HepG2 (cell line): ENCODE measurements at regions not wholly inside any gene's neighbourhood (a gene's known extent, or its start where the extent isn't known, plus 50 kb on each side); places are given as distances from the start of the nearest gene placed in this dataset.

Source experiments
- ATAC-seq: fragments of 200-7000 bp; cut with Tn5 transposase; 3 replicates; pipeline ENCODE4 v1.9.1; 2020; ENCODE audit warnings: mild to moderate bottlenecking, moderate library complexity
- BruUV-seq: library from RNA; stranded (reverse); fragments of 400-500 nt; replicated peaks from 2 replicates; lab custom pipeline; 2021; lab: Mats Ljungman, UMichigan
- CTCF ChIA-PET: fragments of 300-600 bp; formaldehyde crosslinking; extraction: SDS; loops from one replicate; lab custom pipeline; 2021; ENCODE audit warnings: low total read pairs, inconsistent platforms, low intra/inter-chr PET ratio; lab: Yijun Ruan, JAX
- POLR2A ChIA-PET: fragments of 350-600 bp; sonication (Branson Sonifier 250); formaldehyde crosslinking; loops from one replicate; lab custom pipeline; 2020; ENCODE audit warnings: antibody characterized with exemption, inconsistent platforms; lab: Yijun Ruan, JAX
- DNase-seq: peaks from one replicate; pipeline ENCODE4 v3.0.0-alpha.2; 2015; ENCODE audit warnings: low spot score
- FAIRE-seq: peaks from 3 replicates; lab custom pipeline; 2011; peaks lifted over from hg19 to GRCh38; lab: Jason Lieb, UNC
- H2AFZ ChIP-seq: one replicate; pipeline ENCODE4 v1.6.1; 2011; ENCODE audit warnings: low read length, inconsistent platforms
- H3K27ac ChIP-seq: fragments of 300-600 bp; 3 replicates; pipeline ENCODE4 v1.8.0; 2011; ENCODE audit warnings: mixed run types, mild to moderate bottlenecking, mixed read lengths, low read length, inconsistent platforms; ENCODE audit not compliant: insufficient read depth; ENCODE audit errors: extremely low read length
- H3K27me3 ChIP-seq, 2 experiments: fragments of 200-600 bp in 1 of 2; 2 replicates in 1 of 2; 3 replicates in 1 of 2; pipeline versions ENCODE4 v1.6.0 to v1.8.0; 2011; ENCODE audit warnings: low read length in 2 of 2, mild to moderate bottlenecking in 2 of 2, moderate library complexity in 2 of 2, inconsistent platforms in 1 of 2; ENCODE audit not compliant: insufficient read depth in 2 of 2, control insufficient read depth in 1 of 2
- H3K36me3 ChIP-seq, 2 experiments: fragments of 200-600 bp in 1 of 2; replicated peaks in 1 of 2; 2 replicates in 1 of 2; 3 replicates in 1 of 2; pipeline versions ENCODE4 v1.5.1 to v1.8.0; 2011; ENCODE audit warnings: low read length in 2 of 2, inconsistent platforms in 1 of 2; ENCODE audit not compliant: insufficient read depth in 2 of 2, control insufficient read depth in 1 of 2
- H3K4me1 ChIP-seq: 2 replicates; pipeline ENCODE4 v1.5.1; 2012; ENCODE audit warnings: low read length, inconsistent platforms; ENCODE audit not compliant: insufficient read depth
- H3K4me2 ChIP-seq: 2 replicates; pipeline ENCODE4 v1.6.0; 2011; ENCODE audit warnings: low read depth, low read length, inconsistent platforms
- H3K4me3 ChIP-seq, 3 experiments: fragments of 200-600 bp in 1 of 3; sonication (generic), shearing (Covaris generic) in 1 of 3; replicated peaks in 1 of 3; 2 replicates each; pipeline ENCODE4 v1.5.1; 2011 to 2016; ENCODE audit warnings: low read length in 3 of 3, inconsistent platforms in 2 of 3, low read depth in 2 of 3, mild to moderate bottlenecking in 2 of 3, control low read depth in 1 of 3, mixed read lengths in 1 of 3; ENCODE audit not compliant: insufficient read depth in 1 of 3
- H3K79me2 ChIP-seq: one replicate; pipeline ENCODE4 v1.6.1; 2011; ENCODE audit warnings: low read length, inconsistent platforms; ENCODE audit not compliant: insufficient read depth
- H3K9ac ChIP-seq: 2 replicates; pipeline ENCODE4 v1.6.0; 2011; ENCODE audit warnings: mild to moderate bottlenecking, low read depth, low read length, inconsistent platforms; ENCODE audit not compliant: insufficient read depth
- H3K9me3 ChIP-seq: 2 replicates; pipeline ENCODE4 v1.5.1; 2012; ENCODE audit warnings: mild to moderate bottlenecking, low read length
- H4K20me1 ChIP-seq: 2 replicates; pipeline ENCODE4 v1.6.0; 2011; ENCODE audit warnings: inconsistent platforms, mild to moderate bottlenecking, low read length, moderate library complexity; ENCODE audit not compliant: insufficient read depth
- HES4 ChIP-seq: sonication (generic); formaldehyde crosslinking; IDR thresholded peaks from 2 replicates; pipeline ENCODE4 v1.9.0; 2021; ENCODE audit warnings: mild to moderate bottlenecking, missing genetic modification reagents, borderline replicate concordance
- NCOA5 ChIP-seq: sonication (generic); formaldehyde crosslinking; IDR thresholded peaks from 2 replicates; pipeline ENCODE4 v1.4.0; 2020; ENCODE audit warnings: missing genetic modification reagents
- ZZZ3 ChIP-seq: sonication (generic); formaldehyde crosslinking; IDR thresholded peaks from 2 replicates; pipeline ENCODE4 v1.4.0; 2020; ENCODE audit warnings: missing genetic modification reagents, mild to moderate bottlenecking, borderline replicate concordance
- WGBS: methylation state at CpG from one replicate; pipeline ENCODE4 v1.1.6; 2017; ENCODE audit warnings: low lambda C conversion rate; 5-methylcytosine and 5-hydroxymethylcytosine counted together
- in situ Hi-C: cut with HindIII; loops from 2 replicates; pipeline ENCODE4 v1.10.0; 2017; ENCODE audit warnings: low pct_unique_long_range_greater_than_20kb; ENCODE audit not compliant: extremely low pct_ligation_motif_present
- intact Hi-C: fragments of 100-400 bp; cut with micrococcal nuclease; formaldehyde crosslinking; loops from one replicate; pipeline ENCODE4 v1.10.0; 2022; ENCODE audit not compliant: unreplicated experiment

DNA sequence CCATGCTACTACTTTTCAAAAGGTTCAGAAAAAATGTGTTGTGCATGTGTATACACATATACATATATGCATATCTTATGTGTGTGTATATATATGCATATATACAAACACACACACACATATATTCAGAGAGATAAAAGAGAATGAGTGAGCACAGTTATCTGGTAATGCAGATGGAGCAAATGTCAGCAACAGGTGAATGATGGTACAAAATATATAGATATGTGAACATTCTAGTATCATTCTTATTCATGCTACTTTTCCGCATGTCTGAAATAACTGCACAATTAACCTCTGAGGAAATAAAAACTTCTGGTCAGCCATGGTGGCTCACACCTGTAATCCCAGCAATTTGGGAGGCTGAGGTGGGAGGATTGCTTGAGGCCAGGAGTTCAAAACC is 222.6 kb upstream of the NANOGP8 start:
- Histone ChIP-seq H3K4me1 (peaks cover 8% of the 10 kb centered on the region), H2AFZ (no peak overlapping the region), H3K9ac (no peak overlapping the region), H3K36me3 (no peaks in the 10 kb centered on the region), H3K27me3 (no peaks in the 10 kb centered on the region), H3K4me2 (no peak overlapping the region), H3K79me2 (no peaks in the 10 kb centered on the region), H4K20me1 (no peaks in the 10 kb centered on the region), H3K9me3 (no peaks in the 10 kb centered on the region), H3K4me3 (no peak overlapping the region), H3K27ac (no peak overlapping the region)
- in situ Hi-C loops (no loop called here), intact Hi-C loops (no loop called here)
- DNase-seq, result no peak
- TF ChIP-seq ZZZ3 (CRISPR knock-in tag), result no peak
- no peak for TF ChIP-seq NCOA5 (CRISPR knock-in tag)
- BruUV-seq, result no TSS peak
- no peak for FAIRE-seq
- CTCF ChIA-PET, result interaction anchor here (0.6 kb wide), 1 partner anchor 1329 kb away, joined by 3 read pairs; no protein-coding TSS in a partner anchor
- POLR2A ChIA-PET, result no interaction called here
- no peak for ATAC-seq
- 100% methylated on average over 1 of the region's 1 CpG for WGBS

DNA sequence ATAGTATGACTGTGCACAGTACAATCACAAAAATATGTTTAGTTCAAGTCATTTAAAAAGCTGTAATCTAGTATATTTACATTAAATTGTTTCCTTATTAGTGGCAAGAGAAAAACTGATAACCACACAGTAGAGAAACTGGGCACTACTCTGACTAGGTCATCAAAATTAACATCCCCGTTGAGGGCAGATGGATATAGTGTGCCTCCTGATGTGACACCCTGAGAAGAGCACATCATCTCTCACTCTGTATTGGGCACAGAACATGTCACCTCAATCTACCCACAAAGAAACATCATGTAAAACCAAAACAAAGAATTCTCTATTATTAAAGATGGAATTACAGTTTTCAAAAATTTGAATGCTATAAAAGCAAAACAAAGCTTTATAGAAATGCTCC is 221.9 kb upstream of the NANOGP8 start:
- no peak for TF ChIP-seq HES4 (CRISPR knock-in tag)
- DNase-seq (no peak), ATAC-seq (no peak), FAIRE-seq (no peak)
- Histone ChIP-seq H3K9me3 (no peaks in the 10 kb centered on the region), H3K79me2 (no peaks in the 10 kb centered on the region), H3K4me2 (no peak overlapping the region), H3K4me3 (no peak overlapping the region), H4K20me1 (no peaks in the 10 kb centered on the region), H3K36me3 (no peaks in the 10 kb centered on the region), H3K9ac (no peak overlapping the region), H3K27ac (no peak overlapping the region), H3K27me3 (no peaks in the 10 kb centered on the region), H2AFZ (no peak overlapping the region), H3K4me1 (peaks cover 8% of the 10 kb centered on the region)
- POLR2A ChIA-PET, result no interaction called here
- in situ Hi-C loops, result no loop called here
- intact Hi-C loops, result no loop called here
- 44% methylated on average over 1 of the region's 1 CpG for WGBS
- CTCF ChIA-PET, result interaction anchor here (0.6 kb wide), 1 partner anchor 1330 kb away, joined by 3 read pairs; no protein-coding TSS in a partner anchor
- no TSS peak for BruUV-seq
